AG20443 (cell line): ENCODE measurements at regions not wholly inside any gene's neighbourhood (a gene's known extent, or its start where the extent isn't known, plus 50 kb on each side); places are given as distances from the start of the nearest gene placed in this dataset.

Experiments used
- DNase-seq: peaks from one replicate; pipeline ENCODE4 v3.0.0; 2012; ENCODE audit warnings: low spot score, mixed read lengths

DNA sequence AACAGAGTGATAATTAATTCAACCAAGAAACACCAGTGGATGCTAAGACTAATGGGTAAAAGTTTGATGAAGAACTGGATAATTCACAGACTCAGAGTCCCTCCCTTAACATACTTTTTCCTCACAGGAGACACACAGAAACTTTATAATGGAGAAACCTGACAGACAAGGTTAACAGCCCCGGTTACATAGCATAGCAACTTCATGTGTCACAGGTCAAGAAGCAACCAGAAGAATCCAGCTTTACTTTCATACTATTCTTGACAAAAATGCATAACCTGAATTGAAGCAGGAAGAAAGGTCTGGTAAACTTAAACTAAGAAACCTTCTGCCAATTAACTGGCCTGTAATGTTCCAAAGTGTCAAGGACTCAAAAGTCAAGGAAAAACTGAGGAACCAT lies 375.9 kb downstream of the RNF144B start:
- DNase-seq, result no peak

DNA sequence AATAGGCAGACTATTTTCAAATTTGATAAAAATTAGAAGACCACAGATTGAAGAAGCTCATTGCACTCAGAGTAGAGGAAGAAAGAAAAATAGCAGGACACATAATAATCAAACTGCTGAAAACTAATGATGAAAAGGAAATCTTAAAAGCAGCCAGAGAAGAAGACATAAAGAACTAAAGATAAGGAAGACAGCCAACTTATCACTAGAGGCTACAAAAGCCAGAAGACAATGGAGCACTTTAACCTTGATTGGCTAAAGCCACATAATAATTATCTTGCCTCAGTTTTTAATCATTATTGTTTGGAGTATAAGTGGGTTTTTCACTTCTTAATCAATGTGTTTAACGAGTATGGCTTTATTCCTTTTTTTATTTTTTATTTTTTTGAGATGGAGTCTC lies 397.6 kb downstream of the RNF144B start:
- DNase-seq, result no peak

DNA sequence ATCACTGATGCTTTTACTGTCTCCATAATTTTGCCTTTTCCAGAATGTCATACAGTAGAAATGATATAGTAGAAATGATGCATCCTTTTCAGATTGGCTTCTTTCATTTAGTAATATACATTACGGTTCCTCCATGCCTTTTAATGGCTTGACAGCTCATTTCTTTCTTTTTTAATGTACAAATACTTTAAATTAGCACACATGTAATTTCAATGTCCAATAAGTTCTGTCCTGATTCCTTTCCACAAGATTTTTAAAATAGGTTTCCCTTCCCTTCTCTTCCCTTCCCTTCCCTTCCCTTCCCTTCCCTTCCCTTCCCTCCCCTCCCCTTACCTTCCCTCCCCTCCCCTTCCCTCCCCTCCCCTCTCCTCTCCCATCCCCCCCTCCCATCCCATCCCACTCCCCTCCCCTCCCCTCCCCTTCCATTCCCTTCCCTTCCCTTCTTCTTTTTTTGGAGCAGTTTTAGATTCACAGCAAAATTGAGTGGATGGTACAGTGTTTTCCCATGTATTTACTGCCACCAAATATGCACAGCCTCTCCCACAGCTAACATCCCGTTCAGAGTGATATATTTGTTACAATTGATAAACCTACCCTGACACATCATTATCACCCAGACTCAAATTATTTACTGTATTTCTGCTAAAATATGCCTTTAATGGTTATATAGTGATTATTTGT lies 398.8 kb downstream of the RNF144B start:
- no peak for DNase-seq

DNA sequence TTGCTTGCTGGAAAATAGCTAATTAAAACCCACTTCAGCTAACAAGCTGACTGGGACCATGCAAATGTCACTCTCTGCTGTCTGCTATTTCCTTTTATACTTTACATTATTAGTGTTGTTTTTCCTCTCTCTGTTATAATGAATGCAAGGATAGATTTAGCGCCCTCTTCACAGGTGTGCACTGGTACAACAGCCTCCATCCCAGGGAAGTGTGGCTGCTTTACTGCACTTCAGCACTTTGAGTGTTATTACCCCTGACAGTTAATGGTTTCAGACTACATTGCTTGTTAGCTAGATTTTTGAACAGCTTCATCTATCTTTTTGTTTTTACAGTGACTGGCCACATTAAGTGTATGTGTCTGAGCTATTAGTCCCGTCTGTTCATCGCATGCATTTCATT lies 405.7 kb downstream of the RNF144B start:
- DNase-seq, result no peak

DNA sequence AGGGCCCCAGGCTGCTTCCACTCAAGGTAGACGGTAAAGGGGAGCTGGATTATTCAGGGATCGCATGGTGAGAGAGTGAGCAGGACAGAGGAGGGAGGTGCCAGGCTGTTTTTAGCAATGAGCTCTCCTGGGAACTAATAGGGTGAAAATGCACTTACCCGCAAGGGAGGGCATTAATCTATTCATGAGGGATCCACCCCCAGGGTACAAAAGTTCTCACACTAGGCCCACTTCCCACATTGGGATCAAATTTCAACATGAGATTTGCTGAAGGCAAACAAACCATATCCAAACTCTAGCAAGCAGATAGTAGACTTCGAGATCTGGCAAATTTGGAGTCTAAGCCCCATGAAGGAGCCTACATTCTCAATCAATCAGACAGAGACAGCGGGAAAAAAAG lies 408.6 kb downstream of the RNF144B start:
- no peak for DNase-seq

DNA sequence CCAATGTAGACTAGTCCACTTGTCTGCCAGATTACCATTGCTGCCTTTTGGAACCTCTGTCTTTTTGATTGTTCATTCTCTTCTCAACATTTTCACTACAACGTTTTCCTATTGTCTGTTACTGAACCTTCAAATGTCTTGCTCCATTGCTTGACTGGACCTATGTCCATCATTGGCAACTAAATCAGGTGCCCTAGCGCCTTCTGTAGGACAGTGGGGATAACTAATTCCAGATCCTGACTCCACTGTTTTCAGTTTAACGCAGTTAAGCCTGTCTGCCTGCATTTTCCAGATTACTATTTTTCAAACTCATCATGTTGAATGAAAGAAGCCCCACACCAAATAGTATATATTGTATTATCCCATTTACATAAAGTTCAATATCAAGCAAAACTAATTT lies 433.6 kb downstream of the RNF144B start:
- no peak for DNase-seq

DNA sequence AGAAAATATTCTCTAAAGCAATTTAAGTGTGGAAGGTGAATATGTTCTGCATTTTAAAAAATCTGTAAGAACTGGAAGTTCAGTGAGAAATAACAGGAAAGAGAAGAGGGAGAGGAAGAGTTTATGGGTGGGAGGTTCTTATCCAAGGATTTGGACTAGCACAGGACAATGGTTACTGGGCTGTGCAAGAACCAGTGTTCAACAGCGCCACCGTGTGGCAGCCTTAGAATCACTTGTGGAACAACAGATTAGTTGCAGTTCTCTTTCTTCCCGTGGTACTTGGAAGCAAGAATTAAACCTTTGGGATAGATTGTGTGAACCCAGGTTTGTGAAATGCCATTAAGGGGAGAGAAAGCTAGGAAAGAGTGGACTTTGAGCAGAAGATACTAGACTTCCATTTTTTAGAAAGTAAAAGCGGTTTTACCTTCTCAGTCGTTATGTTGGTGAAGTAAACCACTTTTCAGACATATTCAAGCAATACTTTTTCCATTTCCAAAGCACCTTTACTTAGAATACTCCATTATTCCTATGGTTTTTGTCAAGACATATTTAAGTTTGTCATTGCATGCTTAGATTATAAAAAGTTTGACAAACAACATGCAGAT lies 436.7 kb downstream of the RNF144B start:
- DNase-seq, result no peak

DNA sequence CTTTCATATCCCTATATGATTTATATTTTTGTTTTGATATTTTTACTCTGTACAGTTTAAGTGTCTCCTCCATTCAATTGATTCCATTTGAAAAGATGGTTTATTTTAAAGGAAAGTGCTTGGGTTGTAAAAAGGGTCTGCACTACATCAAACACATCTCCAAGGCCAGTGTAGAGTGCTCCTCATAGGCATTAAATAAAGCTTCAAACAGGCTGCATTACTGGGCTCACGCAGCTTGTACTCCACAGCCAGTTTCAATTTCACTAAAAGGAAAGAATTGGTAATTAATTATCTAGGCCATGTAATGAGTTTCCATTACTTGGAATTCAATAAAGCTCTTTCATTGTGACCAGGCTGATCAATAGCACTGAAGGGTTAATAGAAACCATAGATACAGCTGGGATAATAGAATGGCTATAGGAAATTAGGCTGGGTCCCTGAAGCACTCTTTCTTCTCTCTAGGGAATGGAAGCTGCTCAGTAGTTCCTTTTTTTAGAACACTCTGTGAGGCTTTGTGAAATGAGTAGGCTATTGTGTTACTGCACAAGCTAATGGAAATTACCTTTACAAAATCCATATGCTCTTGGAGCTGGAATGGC lies 442.2 kb downstream of the RNF144B start:
- DNase-seq, result no peak

DNA sequence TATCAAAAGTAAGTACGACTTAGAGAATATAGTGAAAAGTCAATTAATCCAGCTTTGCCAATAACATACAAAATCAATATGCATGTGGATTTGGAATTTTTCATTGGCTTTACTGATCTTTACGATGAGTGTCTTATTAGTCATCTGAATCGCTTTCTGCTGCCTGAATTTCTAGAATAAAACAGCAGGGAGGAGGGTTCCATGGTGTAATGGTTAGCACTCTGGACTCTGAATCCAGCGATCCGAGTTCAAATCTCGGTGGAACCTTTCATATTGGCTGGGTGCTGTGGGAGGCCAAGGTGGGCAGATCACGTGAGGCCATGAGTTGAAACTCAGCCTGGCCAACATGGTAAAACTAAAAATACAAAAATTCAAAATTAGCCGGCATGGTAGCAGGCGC lies 448.8 kb downstream of the RNF144B start:
- DNase-seq, result no peak

DNA sequence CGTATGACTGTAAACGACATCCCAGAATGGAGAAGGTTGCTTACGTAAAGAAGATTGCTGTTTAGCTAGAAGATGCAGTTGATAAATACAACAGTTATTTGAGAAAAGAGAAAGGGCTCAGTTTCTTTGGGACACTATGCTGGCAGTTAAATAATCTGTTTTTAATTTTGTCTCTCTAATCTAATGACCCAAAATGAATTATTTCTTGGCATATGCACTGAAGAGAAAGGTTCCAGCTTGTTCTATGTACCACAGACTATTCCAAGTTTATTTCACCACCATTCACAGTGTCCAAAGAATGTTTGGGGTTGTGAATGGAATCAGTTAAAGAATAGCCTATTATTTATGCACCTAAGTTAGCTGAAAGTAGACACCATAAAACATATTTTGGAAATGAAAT lies 449.9 kb downstream of the RNF144B start:
- DNase-seq, result no peak

DNA sequence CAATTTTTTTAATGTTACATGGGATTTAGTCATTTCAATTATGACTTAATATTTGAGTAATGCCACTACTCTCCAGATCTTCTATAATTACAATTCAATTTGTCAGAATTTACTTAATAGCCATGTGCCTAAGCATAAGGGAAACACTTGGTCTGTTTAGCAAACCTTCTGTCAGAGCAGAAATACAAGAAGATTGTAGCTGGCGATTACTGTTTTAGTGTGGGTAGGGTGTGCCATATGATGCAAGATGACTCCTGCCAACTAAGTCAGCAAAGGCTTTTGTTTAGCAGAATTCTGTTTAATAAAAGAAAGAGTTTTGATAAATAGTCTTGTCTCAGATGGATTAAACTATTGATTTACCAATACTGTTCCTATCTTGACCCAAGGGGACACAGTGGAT lies 455.4 kb downstream of the RNF144B start:
- no peak for DNase-seq

DNA sequence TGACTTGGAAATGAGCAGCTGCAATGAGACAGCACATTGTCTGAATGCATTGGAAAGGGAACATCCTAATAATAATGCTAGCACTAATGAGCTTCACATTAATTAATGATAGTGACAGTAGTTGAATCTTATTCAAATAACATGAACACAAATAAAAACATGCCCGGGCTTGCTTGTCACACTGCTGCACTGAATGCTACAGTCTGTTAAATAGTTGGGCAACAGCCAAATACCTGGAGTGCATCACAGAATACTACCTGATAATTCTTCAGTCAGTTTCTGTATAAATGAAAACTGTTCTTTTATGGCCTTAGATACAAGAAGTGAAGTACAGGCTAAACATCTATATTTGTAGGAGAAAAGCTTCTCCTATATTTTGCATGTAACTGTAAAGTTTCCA lies 458.7 kb downstream of the RNF144B start:
- no peak for DNase-seq

DNA sequence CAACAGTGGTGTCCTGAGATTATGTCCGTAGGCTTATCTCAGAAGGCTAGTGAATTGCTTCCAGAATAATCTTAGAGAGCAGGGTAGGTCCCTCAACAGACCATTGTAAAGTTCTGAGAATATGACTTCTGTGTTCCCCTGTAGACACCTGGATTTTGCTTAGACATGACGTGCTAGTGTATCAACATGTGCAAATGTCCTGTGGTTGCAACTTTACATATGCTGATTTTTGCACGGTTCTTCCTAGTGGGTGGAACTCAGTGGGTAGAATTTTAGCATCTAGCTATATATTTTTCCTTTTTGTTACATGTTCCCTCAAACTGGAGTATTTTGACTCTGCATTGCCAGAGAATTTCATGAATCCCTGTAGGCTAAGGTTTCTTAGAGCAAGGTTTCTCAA lies 459.2 kb downstream of the RNF144B start:
- no peak for DNase-seq

DNA sequence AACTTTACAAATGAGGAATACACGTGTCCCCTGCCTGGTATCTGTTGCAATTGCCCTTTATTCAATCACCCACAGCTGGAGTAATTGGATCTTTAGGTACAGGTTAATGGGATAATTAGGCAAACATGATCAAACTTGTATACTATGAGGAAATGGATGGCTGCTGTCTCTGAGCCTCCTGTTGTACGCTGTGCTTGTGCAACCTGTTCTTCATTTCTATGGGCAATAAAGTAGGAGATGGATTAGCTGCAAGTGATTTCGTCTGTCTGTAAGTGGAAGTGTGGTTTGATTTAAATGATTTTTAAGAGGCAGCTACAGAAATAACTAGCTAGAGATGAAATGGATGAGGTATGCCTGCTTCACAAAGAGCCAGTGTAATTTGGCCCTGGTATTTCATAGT lies 474.1 kb downstream of the RNF144B start:
- no peak for DNase-seq

DNA sequence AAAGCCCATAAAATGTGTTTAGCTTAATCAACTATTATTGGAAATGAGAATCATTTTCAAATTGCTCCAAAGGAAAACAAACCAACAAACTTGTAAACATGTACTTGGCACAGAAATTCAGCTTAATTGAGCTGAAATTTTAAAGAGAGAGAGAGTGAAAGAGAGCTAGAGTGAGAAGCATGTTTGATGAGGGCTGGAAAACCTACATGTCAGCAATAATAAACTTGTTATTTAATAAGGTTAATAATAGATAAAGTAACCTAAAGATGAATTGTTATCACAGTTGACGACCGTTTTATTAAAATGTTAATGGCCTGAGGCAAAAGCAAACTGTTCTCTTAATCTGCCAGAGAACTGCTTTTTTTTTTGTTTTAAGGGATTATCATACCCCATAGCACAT lies 496.1 kb downstream of the RNF144B start:
- no peak for DNase-seq

DNA sequence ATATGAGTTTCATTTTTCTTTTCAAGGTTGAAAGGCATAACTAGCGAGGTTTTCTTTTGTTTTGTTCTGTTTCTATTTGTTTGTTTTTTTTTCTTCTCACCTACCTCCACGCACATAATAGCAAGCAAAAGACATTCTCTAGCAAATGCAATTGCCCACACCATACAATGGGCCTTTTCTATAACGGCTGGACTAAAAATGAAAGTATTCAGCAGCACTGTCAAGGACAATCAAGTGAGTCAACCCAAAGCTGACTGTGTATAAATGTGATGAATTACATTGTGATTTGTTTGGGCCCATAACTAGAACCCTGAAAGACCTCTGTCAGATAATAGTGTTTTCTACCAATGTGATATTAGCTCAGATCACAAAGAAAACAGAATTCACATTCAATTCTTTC lies 496.7 kb downstream of the RNF144B start:
- DNase-seq, result no peak

DNA sequence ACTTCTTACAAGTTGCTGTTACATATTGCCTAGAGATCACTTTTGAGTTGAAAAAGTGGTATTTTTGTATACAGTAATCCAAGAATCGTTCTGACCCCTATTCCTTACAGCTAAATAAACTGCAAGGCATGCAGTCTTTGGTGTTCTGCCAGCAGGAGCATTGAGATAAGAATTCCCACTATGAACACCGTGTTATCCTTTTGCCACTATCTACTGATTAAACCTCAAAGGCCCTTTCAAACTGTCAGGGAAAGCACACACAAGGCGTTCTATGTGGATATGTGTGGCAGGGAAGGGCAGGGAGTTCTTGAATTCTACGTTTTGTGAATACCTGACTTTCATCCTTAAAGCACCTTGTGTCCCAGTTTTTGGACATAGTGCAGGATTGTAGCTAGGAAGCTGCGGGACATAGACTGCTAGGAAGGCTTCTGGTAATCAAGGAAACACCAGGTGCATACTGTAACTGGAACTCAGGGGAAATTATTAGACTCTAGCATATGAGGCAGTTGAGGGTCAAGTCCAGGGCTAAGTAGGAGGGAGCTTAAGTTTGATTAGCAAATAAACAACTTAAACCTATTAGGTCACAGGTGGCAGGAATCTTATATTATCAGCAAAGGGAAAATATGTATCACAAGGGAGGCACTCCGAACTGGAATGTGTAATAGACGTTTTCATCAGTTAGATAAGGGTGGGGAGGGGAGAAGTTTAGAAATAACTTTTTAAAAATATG lies 506.6 kb downstream of the RNF144B start:
- DNase-seq, result no peak

DNA sequence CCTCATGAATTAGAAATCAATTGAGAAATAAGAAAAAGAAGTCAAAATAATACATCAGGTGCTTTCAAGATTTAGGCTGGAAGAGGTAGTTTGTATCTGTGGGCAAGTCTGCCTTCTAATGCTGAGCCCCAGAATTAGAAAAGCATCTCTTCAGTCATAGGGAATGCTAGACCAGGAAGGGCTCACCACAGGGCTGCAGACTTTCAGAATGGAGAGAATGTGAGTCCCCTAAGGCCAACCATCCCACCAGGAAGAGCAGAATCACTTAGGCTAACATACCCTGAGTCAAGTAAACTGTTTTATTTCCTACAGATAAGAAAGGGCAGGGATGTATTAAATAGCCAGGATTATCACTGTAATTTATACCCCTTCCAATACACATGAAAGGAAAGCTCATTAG lies 510.2 kb downstream of the RNF144B start:
- DNase-seq, result no peak

DNA sequence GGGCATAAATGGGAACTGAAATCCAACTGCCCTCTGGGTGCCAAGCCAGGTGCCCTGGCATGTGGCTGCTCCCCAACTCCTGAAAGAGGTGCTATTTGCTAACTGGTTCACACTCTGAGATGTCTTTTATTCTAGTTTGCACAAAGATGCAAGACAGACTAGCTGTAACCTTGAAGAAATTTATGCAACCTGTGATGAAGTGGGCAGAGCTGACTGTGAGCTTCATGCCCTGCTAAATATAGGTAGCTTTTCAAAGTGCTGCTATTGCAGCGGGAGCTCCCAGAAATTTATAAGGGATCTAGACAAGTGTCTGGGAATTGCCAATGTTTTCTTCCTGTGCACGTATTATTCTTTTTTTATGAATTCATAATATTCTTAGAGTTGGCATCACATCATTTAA lies 517.5 kb downstream of the RNF144B start:
- DNase-seq, result no peak

DNA sequence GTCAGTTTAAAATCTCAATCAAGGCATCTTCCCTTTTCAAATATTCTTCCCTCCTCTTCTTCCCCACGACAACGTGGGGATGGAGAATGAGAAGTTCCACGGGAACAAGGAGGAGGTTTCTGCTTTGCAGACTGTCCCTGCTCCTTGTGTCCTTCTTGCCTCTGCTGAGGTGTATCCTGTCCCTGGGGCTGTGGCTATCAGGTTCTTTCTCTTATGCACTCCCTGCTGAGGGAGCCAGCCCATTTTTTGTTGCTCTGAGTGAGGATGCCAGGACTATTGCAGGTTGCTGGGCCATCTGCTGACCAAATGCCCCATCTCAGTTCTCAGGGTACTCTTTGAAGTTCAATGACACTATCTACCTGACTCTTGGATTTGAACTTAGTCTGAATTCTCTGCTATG lies 533.6 kb downstream of the RNF144B start:
- no peak for DNase-seq

DNA sequence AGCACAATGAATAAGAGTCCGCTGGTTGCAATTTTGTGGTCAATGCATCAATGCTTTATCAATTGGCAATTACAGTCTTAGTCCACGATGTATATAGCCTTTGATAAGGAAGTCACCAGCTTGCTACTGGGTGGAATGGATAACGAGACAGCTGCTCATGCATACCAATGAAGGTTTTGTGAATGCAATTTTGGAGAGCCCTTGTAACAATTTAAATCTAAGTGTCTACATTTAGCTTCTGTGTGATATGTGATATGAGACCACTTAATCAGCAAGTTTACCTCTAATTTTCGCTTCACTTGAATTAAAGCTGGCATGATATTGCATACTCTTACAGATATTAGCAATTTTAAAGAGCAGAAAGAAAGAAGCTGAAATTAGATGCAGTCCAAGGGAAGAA lies 543.9 kb downstream of the RNF144B start:
- DNase-seq, result no peak

DNA sequence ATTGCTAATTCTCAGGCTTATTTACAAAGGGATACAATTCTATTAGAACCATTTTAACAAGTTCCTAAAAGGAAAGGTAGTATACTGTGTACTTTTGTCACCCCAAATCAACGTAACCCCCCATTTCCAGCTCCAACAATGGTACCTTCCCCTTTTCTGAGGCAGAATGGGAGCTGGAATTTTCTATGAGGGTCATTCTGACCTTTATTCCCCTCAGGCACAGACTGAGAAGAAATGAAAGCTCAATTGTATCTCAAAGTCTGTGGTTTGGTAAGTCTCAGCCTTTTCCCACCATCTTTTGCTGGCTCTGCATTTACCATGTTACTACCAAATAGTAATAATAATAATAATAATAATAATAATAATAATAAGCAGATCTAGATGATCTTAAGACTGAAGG lies 571.0 kb downstream of the RNF144B start:
- DNase-seq, result no peak

DNA sequence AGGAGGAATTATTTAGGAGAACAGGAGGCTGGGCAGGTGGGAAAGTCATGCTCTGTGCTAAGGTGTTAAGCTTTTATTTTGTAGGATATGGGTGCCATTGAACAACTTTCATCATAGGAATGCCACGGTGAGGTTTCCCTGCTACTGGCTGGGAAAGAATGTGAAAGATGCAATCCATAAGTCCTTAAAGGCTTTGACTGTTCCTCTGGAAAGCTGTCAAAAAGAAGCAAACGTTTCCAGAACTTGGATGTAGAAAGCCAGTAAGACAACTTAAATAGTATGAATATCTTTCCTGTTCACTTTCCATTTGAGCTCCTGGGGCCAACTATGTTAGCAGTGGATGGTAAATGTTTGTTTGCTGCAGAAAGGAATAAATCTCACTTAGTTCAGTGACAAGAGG lies 574.4 kb downstream of the RNF144B start:
- DNase-seq, result no peak
